H1 (cell line): ENCODE measurements at regions not wholly inside any gene's neighbourhood (a gene's known extent, or its start where the extent isn't known, plus 50 kb on each side); places are given as distances from the start of the nearest gene placed in this dataset.

Source experiments
- CTCF ChIA-PET: fragments of 300-600 bp; sonication (Branson Sonifier 250); formaldehyde crosslinking; loops from one replicate; lab custom pipeline; 2021; ENCODE audit not compliant: partially characterized antibody; lab: Charles Lee
- POLR2A ChIA-PET: fragments of 300-600 bp; sonication (Branson Sonifier 250); formaldehyde crosslinking; loops from one replicate; lab custom pipeline; 2021; ENCODE audit warnings: inconsistent platforms; ENCODE audit not compliant: partially characterized antibody; lab: Charles Lee
- DNase-seq, 2 experiments: peaks; one replicate each; pipeline versions ENCODE4 v3.0.0 to v3.0.0-alpha.2; 2010 to 2022; ENCODE audit warnings: low spot score in 2 of 2, low read depth in 1 of 2, mixed read lengths in 1 of 2
- FAIRE-seq: peaks from 2 replicates; lab custom pipeline; 2011; peaks lifted over from hg19 to GRCh38; lab: Jason Lieb, UNC
- H2AFZ ChIP-seq: 2 replicates; pipeline ENCODE4 v1.8.1; 2012; ENCODE audit warnings: low read length, inconsistent platforms
- H2AK5ac ChIP-seq: 2 replicates; pipeline ENCODE4 v1.6.1; 2013; ENCODE audit warnings: low read depth, low read length
- H2BK120ac ChIP-seq: replicated peaks from 2 replicates; pipeline ENCODE3; 2013; ENCODE audit warnings: low read depth, low read length, inconsistent platforms
- H2BK12ac ChIP-seq: 2 replicates; pipeline ENCODE4 v1.6.1; 2013; ENCODE audit warnings: low read depth, low read length
- H2BK15ac ChIP-seq: 2 replicates; pipeline ENCODE4 v1.6.1; 2013; ENCODE audit warnings: low read length
- H2BK20ac ChIP-seq: 2 replicates; pipeline ENCODE4 v1.6.1; 2013; ENCODE audit warnings: low read length
- H2BK5ac ChIP-seq: 2 replicates; pipeline ENCODE4 v1.6.1; 2013; ENCODE audit warnings: low read depth, low read length
- H3K14ac ChIP-seq: 2 replicates; pipeline ENCODE4 v1.6.1; 2013; ENCODE audit warnings: inconsistent platforms; ENCODE audit not compliant: insufficient read length
- H3K18ac ChIP-seq: 2 replicates; pipeline ENCODE4 v1.6.1; 2013; ENCODE audit warnings: low read length; ENCODE audit errors: extremely low read depth
- H3K23ac ChIP-seq: 2 replicates; pipeline ENCODE4 v1.6.1; 2013; ENCODE audit warnings: inconsistent platforms; ENCODE audit not compliant: insufficient read length
- H3K23me2 ChIP-seq: 2 replicates; pipeline ENCODE4 v1.6.1; 2013; ENCODE audit warnings: low read depth, low read length
- H3K27ac ChIP-seq: 2 replicates; pipeline ENCODE4 v1.6.1; 2011; ENCODE audit warnings: low read depth, low read length, inconsistent platforms
- H3K27me3 ChIP-seq, 4 experiments: replicated peaks in 1 of 4; 1 replicate in 1 of 4; 2 replicates in 3 of 4; pipeline versions ENCODE4 v1.6.1 to v1.8.1; 2011 to 2013; ENCODE audit warnings: low read length in 3 of 4, mild to moderate bottlenecking in 3 of 4, inconsistent platforms in 2 of 4, mixed read lengths in 2 of 4, moderate library complexity in 1 of 4; ENCODE audit not compliant: control insufficient read depth in 3 of 4, insufficient read depth in 3 of 4; ENCODE audit errors: extremely low read depth in 1 of 4
- H3K36me3 ChIP-seq, 4 experiments: 2 replicates each; pipeline versions ENCODE4 v1.6.1 to v1.8.1; 2011 to 2013; ENCODE audit warnings: mild to moderate bottlenecking in 4 of 4, low read length in 3 of 4, moderate library complexity in 2 of 4, control low read depth in 1 of 4, inconsistent platforms in 1 of 4; ENCODE audit not compliant: insufficient read depth in 4 of 4, control insufficient read depth in 2 of 4
- H3K4ac ChIP-seq: replicated peaks from 2 replicates; pipeline ENCODE3; 2013; ENCODE audit warnings: low read length, low read depth, mixed read lengths, inconsistent platforms; ENCODE audit not compliant: insufficient read length
- H3K4me1 ChIP-seq, 4 experiments: replicated peaks in 1 of 4; 1 replicate in 1 of 4; 2 replicates in 3 of 4; pipeline versions ENCODE4 v1.6.1 to v1.8.1; 2011 to 2013; ENCODE audit warnings: low read length in 3 of 4, inconsistent platforms in 2 of 4, mixed read lengths in 1 of 4; ENCODE audit not compliant: insufficient read depth in 4 of 4, control insufficient read depth in 3 of 4
- H3K4me2 ChIP-seq, 2 experiments: 2 replicates each; pipeline versions ENCODE4 v1.6.1 to v1.8.1; 2011 to 2013; ENCODE audit warnings: low read depth in 2 of 2, low read length in 2 of 2, control low read depth in 1 of 2, inconsistent platforms in 1 of 2, mild to moderate bottlenecking in 1 of 2; ENCODE audit not compliant: insufficient read depth in 1 of 2
- H3K4me3 ChIP-seq, 4 experiments: fragments of 200-600, 300-600 bp in 1 of 4; sonication (generic), shearing (Covaris generic), sonication (Bioruptor Twin) in 1 of 4; 2 replicates each; pipeline versions ENCODE4 v1.5.1 to v1.8.1; 2011 to 2016; ENCODE audit warnings: low read length in 4 of 4, low read depth in 3 of 4, control low read depth in 2 of 4, inconsistent platforms in 2 of 4, mild to moderate bottlenecking in 2 of 4, mixed read lengths in 1 of 4, moderate library complexity in 1 of 4; ENCODE audit not compliant: insufficient read depth in 2 of 4; ENCODE audit errors: extremely low read depth in 1 of 4
- H3K56ac ChIP-seq: replicated peaks from 2 replicates; pipeline ENCODE3; 2013; ENCODE audit warnings: low read depth, mild to moderate bottlenecking, mixed read lengths, low read length, inconsistent platforms; ENCODE audit not compliant: insufficient read length
- H3K79me1 ChIP-seq: 2 replicates; pipeline ENCODE4 v1.6.1; 2013; ENCODE audit warnings: low read depth, low read length, control low read depth
- H3K79me2 ChIP-seq, 2 experiments: 2 replicates each; pipeline versions ENCODE4 v1.6.1 to v1.8.1; 2012 to 2013; ENCODE audit warnings: low read length in 2 of 2, mild to moderate bottlenecking in 2 of 2, inconsistent platforms in 1 of 2; ENCODE audit not compliant: insufficient read depth in 2 of 2, control insufficient read depth in 1 of 2
- H3K9ac ChIP-seq, 4 experiments: replicated peaks in 1 of 4; 1 replicate in 1 of 4; 2 replicates in 3 of 4; pipeline versions ENCODE4 v1.6.1 to v1.8.1; 2011 to 2013; ENCODE audit warnings: low read depth in 3 of 4, low read length in 3 of 4, control low read depth in 2 of 4, mild to moderate bottlenecking in 2 of 4, moderate library complexity in 2 of 4, inconsistent platforms in 1 of 4; ENCODE audit errors: extremely low read depth in 1 of 4
- H3K9me3 ChIP-seq, 2 experiments: 2 replicates each; pipeline versions ENCODE4 v1.6.1 to v1.8.1; 2012 to 2013; ENCODE audit warnings: mild to moderate bottlenecking in 2 of 2, moderate library complexity in 2 of 2, control low read depth in 1 of 2, inconsistent platforms in 1 of 2, low read depth in 1 of 2, low read length in 1 of 2, mixed read lengths in 1 of 2; ENCODE audit not compliant: insufficient read depth in 2 of 2
- H4K20me1 ChIP-seq, 2 experiments: replicated peaks in 1 of 2; 2 replicates each; pipeline versions ENCODE3 to v1.8.1; 2011 to 2013; ENCODE audit warnings: inconsistent platforms in 2 of 2, low read length in 2 of 2, mild to moderate bottlenecking in 1 of 2; ENCODE audit not compliant: insufficient read depth in 2 of 2, control insufficient read depth in 1 of 2
- H4K5ac ChIP-seq: 2 replicates; pipeline ENCODE4 v1.6.1; 2013; ENCODE audit warnings: low read length, low read depth, mixed read lengths, inconsistent platforms; ENCODE audit not compliant: insufficient read length
- H4K8ac ChIP-seq: 2 replicates; pipeline ENCODE4 v1.8.0; 2013; ENCODE audit warnings: mild to moderate bottlenecking, moderate library complexity, low read length, inconsistent platforms; ENCODE audit not compliant: insufficient read depth; ENCODE audit errors: extremely low read depth
- H4K91ac ChIP-seq: replicated peaks from 2 replicates; pipeline ENCODE3; 2013; ENCODE audit warnings: low read length, mixed read lengths, inconsistent platforms; ENCODE audit not compliant: insufficient read length
- CHD1 ChIP-seq: IDR thresholded peaks from 2 replicates; pipeline ENCODE4 v1.6.1; 2012; ENCODE audit warnings: low read depth, low read length, improper control_type of control experiment
- CTBP2 ChIP-seq: IDR thresholded peaks from 2 replicates; pipeline ENCODE4 v1.7.0; 2011; ENCODE audit warnings: borderline replicate concordance, mild to moderate bottlenecking, moderate library complexity, mixed read lengths, low read length; ENCODE audit not compliant: insufficient read depth, insufficient read length
- GABPA ChIP-seq: IDR thresholded peaks from 2 replicates; pipeline ENCODE4 v1.6.1; 2011; ENCODE audit warnings: mild to moderate bottlenecking, low read length, moderate library complexity, borderline replicate concordance; ENCODE audit not compliant: insufficient read depth
- JUN ChIP-seq: IDR thresholded peaks from 2 replicates; pipeline ENCODE4 v1.6.1; 2011; ENCODE audit warnings: low read depth, mild to moderate bottlenecking, improper control_type of control experiment, low read length
- PHF8 ChIP-seq: fragments of 200-600 bp; sonication (generic); conservative IDR thresholded peaks from 2 replicates; pipeline ENCODE4 v1.7.1; 2012; ENCODE audit warnings: low read depth, mild to moderate bottlenecking, inconsistent platforms, low read length, moderate library complexity
- RBBP5 ChIP-seq: IDR thresholded peaks from 2 replicates; pipeline ENCODE4 v1.7.1; 2012; ENCODE audit warnings: low read depth, mild to moderate bottlenecking, inconsistent platforms, low read length, moderate library complexity, borderline replicate concordance
- SP2 ChIP-seq: IDR thresholded peaks from 2 replicates; pipeline ENCODE4 v1.6.1; 2012; ENCODE audit warnings: mild to moderate bottlenecking, low read length, inconsistent platforms
- SRF ChIP-seq: IDR thresholded peaks from 2 replicates; pipeline ENCODE4 v1.6.1; 2011; ENCODE audit warnings: mild to moderate bottlenecking, low read depth, low read length, moderate library complexity
- TAF7 ChIP-seq: optimal IDR thresholded peaks from 2 replicates; pipeline ENCODE3; 2011; ENCODE audit warnings: low read depth, mild to moderate bottlenecking, inconsistent platforms, low read length, moderate library complexity, borderline replicate concordance
- WGBS, 2 experiments: shearing (Covaris generic) in 1 of 2; methylation state at CpG; one replicate each; pipeline versions ENCODE4 v1.1.6 to v1.1.7; 2013 to 2015; ENCODE audit warnings: low lambda C conversion rate in 2 of 2, mixed read lengths in 2 of 2, inconsistent platforms in 1 of 2, low coverage in 1 of 2, missing lambda C conversion rate in 1 of 2; ENCODE audit not compliant: insufficient replicate concordance in 2 of 2, insufficient coverage in 1 of 2, insufficient read length in 1 of 2; ENCODE audit errors: extremely low coverage in 1 of 2, missing lambda C conversion rate in 1 of 2; 5-methylcytosine and 5-hydroxymethylcytosine counted together
- TF ChIP-seq, protein P1 (sequence below): IDR thresholded peaks from 2 replicates; pipeline ENCODE4 v1.6.1; 2012; ENCODE audit warnings: low read length, inconsistent platforms
- TF ChIP-seq, protein P2 (sequence below): IDR thresholded peaks from 2 replicates; pipeline ENCODE4 v1.6.1; 2011; ENCODE audit warnings: low read length, improper control_type of control experiment
- TF ChIP-seq, protein P3 (sequence below): IDR thresholded peaks from 2 replicates; pipeline ENCODE4 v1.6.1; 2012; ENCODE audit warnings: inconsistent platforms

- no peak overlapping the region for H2AK5ac ChIP-seq
- H3K9ac ChIP-seq, result no peak overlapping the region
- H3K27ac ChIP-seq, result no peak overlapping the region
- no peaks in the 10 kb centered on the region for H3K23me2 ChIP-seq
- no peaks in the 10 kb centered on the region for H3K4me1 ChIP-seq
- ChIA-PET POLR2A (no interaction called here), CTCF (no interaction called here)
- H4K8ac ChIP-seq, result no peak overlapping the region
- H3K9me3 ChIP-seq, result peaks cover 6 to 9% of the 10 kb centered on the region in 2 experiments; a peak in 3 of 4 replicates
- no peak overlapping the region for H2BK20ac ChIP-seq
- no peak overlapping the region for H3K23ac ChIP-seq
- no peak overlapping the region for H2BK120ac ChIP-seq
- FAIRE-seq (no peak), DNase-seq (no peak)
- no peak overlapping the region for H4K5ac ChIP-seq
- no peaks in the 10 kb centered on the region for H4K20me1 ChIP-seq
- H4K91ac ChIP-seq, result no peak overlapping the region
- H3K14ac ChIP-seq, result no peak overlapping the region
- H3K4me2 ChIP-seq, result no peak overlapping the region
- no peaks in the 10 kb centered on the region for H3K27me3 ChIP-seq
- no peak overlapping the region for H3K4ac ChIP-seq
- no peaks in the 10 kb centered on the region for H3K79me2 ChIP-seq
- no peak overlapping the region for H3K4me3 ChIP-seq
- no peaks in the 10 kb centered on the region for H3K79me1 ChIP-seq
- no peak overlapping the region for H2BK15ac ChIP-seq
- H2AFZ ChIP-seq, result no peak overlapping the region
- no peak overlapping the region for H2BK12ac ChIP-seq
- 76% methylated on average over 1 of the region's 1 CpG; no CpG with 5 or more reads in 1 of the 2 experiments for WGBS, 2 experiments
- H3K36me3 ChIP-seq, result no peaks in the 10 kb centered on the region
- no peak overlapping the region for H3K56ac ChIP-seq
- no peak overlapping the region for H3K18ac ChIP-seq
- H2BK5ac ChIP-seq, result no peak overlapping the region
- TF ChIP-seq GABPA, result no peak
- no peak for TF ChIP-seq SRF
- TF ChIP-seq, protein P1, sequence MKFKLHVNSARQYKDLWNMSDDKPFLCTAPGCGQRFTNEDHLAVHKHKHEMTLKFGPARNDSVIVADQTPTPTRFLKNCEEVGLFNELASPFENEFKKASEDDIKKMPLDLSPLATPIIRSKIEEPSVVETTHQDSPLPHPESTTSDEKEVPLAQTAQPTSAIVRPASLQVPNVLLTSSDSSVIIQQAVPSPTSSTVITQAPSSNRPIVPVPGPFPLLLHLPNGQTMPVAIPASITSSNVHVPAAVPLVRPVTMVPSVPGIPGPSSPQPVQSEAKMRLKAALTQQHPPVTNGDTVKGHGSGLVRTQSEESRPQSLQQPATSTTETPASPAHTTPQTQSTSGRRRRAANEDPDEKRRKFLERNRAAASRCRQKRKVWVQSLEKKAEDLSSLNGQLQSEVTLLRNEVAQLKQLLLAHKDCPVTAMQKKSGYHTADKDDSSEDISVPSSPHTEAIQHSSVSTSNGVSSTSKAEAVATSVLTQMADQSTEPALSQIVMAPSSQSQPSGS, result no peak
- TF ChIP-seq JUN, result no peak
- no peak for TF ChIP-seq TAF7
- no peak for TF ChIP-seq RBBP5
- TF ChIP-seq, protein P2, sequence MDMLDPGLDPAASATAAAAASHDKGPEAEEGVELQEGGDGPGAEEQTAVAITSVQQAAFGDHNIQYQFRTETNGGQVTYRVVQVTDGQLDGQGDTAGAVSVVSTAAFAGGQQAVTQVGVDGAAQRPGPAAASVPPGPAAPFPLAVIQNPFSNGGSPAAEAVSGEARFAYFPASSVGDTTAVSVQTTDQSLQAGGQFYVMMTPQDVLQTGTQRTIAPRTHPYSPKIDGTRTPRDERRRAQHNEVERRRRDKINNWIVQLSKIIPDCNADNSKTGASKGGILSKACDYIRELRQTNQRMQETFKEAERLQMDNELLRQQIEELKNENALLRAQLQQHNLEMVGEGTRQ, result no peak
- no peak for TF ChIP-seq CTBP2
- TF ChIP-seq PHF8, result no peak
- TF ChIP-seq, protein P3, sequence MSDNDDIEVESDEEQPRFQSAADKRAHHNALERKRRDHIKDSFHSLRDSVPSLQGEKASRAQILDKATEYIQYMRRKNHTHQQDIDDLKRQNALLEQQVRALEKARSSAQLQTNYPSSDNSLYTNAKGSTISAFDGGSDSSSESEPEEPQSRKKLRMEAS, result no peak
- no peak for TF ChIP-seq SP2
- TF ChIP-seq CHD1, result no peak
Measured at GRCh38 chr6:130643361-130643760, 183.8 kb upstream of the SMLR1 start.
